SKM-1 treated with dmso at 0.1 percent for 144 hours (cell line): ENCODE measurements at regions not wholly inside any gene's neighbourhood (a gene's known extent, or its start where the extent isn't known, plus 50 kb on each side); places are given as distances from the start of the nearest gene placed in this dataset.
"Not testable (repeated sequence)": the region's sequence is repeated elsewhere in the genome, so short reads cannot be mapped to it uniquely, and the experiment has no call there.

Experiments
- DNase-seq: peaks from one replicate; lab custom pipeline; 2025; ENCODE audit not compliant: unreplicated experiment; lab: John Stamatoyannopoulos, UW

- no peak for DNase-seq
Measured at GRCh38 chr2:65583061-65583460, 150.7 kb upstream of the SPRED2 start.

- DNase-seq, result no peak
Measured at GRCh38 chr2:65582364-65582763, 150.0 kb upstream of the SPRED2 start.

DNA sequence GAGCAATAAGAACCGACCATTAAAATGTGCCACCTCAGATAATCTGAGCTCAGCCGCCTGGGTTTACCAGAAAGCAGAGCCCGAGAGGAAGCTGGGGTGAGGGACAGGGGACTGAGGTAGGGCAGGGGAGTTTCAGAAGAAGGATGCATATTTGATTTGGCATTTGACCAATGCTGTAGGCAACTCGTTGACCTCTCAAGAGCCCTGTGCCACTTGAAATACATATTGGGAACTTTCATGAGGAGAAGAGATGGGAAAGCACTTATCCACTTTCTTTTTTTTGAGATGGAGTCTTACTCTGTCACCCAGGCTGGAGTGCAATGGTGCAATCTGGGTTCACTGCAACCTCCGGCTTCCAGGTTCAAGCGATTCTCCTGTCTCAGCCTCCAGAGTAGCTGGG, 148.4 kb upstream of the SPRED2 start:
- no peak for DNase-seq

- DNase-seq, result no peak
Measured at GRCh38 chr2:65579506-65580235, 147.3 kb upstream of the SPRED2 start.

DNA sequence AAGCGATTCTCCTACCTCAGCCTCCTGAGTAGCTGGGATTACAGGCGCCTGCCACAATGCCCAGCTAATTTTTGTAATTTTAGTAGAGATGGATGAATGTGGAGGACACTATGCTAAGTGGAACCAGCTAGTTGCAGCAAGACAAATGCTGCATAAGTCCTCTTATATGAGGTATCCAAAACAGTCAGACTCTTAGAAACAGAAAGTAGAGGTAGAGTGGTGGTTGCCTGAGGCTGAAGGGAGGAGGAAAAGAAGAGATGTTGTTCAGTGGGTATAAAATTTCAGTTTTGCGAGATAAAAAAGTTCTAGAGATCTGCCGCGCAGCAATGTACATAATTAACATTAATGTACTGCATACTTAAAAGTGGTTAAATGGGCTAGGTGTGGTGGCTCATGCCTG, 145.3 kb upstream of the SPRED2 start:
- DNase-seq, result no peak

- DNase-seq, result no peak
Measured at GRCh38 chr2:65576861-65577601, 144.6 kb upstream of the SPRED2 start.

DNA sequence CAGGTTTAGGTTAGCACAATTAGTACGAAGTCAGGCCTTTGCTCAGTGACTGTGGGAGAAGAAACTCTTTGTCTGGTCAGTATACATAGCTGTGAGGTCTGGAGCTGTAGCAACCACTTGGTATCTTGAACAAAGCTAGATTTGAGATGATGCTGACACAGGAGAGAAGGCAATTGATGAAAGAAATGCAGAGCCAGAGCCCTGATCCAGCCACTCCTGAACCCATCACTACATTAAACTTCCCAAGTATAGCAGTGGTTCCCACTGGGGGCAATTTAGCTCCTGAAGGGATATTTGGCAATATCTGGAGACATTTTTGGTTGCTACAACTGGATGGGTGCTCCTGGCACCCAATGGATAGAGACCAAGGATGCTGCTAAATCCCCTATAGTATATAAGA, 143.9 kb upstream of the SPRED2 start:
- no peak for DNase-seq

DNA sequence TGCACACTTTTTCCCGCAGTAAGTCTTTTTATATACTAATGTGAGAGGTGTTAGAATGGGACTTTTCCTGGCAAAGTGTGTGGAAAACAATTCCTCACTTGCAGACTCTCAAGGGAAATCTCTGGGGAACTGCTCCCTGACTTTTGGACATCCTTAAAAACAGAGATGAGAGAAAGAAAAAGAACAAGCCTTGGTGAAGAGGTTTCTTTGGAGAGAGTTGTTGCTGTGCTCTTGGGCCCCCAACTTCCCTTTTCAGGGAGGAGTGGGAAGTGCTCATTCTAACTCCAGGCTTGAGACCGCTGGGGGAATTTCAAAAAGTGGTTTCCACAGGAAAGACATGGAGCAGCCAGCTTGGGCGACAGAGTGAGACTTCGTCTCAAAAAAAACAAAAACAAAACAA, 142.6 kb upstream of the SPRED2 start:
- DNase-seq, result no peak

GRCh38 chr2:65568656-65569440, 136.4 kb upstream of the SPRED2 start:
- not testable (repeated sequence) for DNase-seq

- DNase-seq, result no peak
Measured at GRCh38 chr2:65566617-65567016, 134.2 kb upstream of the SPRED2 start.

GRCh38 chr2:65565681-65566080, 133.3 kb upstream of the SPRED2 start:
- DNase-seq, result no peak

DNA sequence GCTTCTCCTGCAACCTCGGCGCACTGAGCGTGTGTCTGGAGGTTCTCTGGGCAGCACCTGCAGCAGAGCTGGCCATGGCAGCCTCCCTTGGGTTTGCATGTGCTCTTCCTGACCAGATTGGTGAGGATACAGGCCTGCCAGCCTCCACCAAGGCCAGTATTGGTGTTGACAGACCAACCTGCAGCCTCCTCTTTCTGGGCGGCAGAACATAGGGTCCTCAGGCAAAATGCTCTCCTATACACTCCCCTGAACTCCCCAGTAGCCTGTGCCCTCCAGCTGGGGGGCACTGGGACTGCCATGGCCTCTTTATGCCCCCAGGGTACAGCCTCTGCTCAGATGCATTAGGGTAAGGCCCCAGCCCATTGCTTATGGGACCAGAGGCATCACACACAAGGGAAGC, 131.9 kb upstream of the SPRED2 start:
- DNase-seq, result no peak

GRCh38 chr2:65562890-65563289, 130.5 kb upstream of the SPRED2 start:
- no peak for DNase-seq

DNA sequence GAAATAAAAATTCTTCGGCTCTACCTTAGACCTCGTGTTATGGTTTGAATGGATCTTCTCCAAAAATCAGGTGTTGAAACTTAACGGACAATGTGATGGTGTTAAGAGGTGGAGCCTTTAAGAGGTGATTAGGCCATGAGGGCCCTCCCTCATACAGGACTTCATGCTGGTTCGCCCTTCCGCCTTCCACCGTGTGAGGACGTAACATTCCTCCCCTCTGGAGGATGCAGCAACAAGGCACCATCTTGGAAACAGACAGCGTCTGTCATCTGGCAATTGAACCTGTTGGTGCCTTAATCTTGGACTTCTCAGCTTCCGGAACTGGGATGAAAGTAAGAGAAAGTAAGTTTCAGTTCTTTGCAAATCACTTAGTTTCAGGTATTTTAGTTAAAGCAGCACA, 126.3 kb upstream of the SPRED2 start:
- DNase-seq, result no peak

DNA sequence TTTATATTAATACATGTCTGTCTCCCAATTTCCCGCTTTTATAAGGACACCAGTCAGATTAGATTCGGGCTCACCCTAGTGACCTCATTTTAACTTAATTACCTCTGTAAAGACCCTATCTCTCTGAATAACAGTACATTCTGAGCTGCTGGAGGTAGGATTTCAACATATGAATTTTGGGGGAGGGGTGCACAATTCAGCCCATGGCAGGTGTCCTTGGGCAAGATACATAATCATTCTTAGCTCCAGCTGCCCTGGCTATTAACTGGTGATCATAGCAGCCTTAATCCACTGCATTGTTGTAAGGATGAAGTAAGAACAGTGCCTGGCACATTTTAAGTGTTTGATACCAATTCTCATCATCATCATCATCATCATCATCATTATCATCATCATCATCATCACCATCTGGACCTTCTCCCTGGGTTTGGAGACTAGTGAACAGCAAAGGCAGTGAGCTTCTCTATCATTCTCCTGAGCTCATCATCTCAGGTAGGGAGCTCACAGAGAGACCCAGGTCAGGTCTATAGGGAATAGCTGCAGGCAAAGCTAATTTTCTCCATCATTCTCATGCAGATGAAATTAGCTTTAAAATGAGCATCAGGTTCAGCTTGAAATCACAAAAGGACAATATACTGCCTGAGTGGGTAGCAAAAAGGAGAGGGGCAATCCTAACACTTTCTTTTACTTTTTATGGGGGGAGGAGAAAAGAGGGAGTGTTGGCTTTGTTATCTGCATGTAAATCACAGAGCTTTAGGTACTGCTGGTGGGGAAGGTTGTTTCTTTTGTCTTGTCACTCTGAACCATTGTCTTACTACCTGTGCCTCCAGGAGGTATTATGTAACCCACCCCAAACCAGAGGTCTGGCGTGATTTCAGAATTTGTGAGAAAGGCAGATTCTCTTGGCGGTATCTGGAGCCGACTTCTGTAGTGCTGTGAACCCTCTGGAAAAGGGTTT, 125.5 kb upstream of the SPRED2 start:
- no peak for DNase-seq

DNA sequence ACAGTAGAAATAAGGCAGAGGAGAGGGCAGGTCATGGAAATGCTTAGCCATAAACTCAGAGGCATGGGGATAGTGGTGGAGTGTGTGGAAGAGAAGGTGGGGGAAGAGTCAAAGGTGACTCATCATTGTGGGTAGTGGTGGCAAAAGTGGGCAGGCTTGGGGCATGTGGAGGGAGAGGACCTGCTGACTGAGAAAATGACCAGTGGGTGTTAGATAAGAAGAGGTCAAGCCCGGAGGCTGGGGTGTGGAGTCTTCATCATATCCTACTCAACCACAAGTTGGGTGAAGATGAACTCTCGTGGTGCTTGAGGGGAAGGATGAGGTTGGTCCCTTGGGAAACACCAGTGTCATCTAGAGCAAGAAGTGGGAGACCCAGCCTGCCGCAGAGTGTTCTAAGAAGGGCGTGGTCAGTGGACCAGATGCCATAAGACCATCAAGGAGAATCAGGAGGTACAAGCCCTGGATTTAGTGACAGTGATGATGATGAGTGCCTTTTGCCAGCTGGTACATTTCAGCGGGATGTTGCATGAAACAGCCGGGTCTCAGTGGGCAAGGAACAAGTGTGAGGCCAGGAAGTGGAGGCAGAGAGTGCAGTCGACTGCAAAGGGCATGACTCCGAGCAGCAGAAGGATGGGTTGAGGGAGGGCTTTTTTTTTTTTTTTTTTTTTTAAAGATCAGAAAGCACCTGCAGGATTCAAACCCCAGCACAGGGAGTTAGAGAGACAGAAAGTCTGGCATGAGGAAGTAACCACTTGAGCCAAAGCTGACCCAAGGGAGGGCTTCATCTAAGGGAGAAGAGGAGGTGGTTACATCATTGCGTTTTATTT, 122.6 kb upstream of the SPRED2 start:
- no peak for DNase-seq

- DNase-seq, result no peak
Measured at GRCh38 chr2:65553504-65554074, 121.2 kb upstream of the SPRED2 start.

GRCh38 chr2:65551528-65551927, 119.1 kb upstream of the SPRED2 start:
- DNase-seq, result no peak

DNA sequence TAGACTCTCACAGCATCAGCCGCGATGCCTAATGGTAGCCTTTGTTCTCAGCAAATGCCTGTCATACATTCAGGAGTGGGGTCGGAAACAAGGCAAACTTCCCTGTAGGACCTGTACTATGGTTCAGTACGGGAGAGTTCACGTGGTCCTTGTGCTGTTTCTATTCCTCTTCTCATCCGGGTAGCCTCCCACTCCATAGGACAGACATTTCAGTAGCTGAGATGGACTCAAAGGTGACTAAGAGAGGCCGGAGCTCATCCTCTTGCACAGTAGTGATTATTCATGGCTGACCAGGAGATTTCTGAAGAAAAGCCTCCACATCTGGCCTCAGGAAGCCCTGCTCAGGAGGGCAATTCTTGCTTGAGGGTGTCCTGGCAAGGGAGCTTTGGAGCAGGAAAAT, 117.8 kb upstream of the SPRED2 start:
- DNase-seq, result no peak

DNA sequence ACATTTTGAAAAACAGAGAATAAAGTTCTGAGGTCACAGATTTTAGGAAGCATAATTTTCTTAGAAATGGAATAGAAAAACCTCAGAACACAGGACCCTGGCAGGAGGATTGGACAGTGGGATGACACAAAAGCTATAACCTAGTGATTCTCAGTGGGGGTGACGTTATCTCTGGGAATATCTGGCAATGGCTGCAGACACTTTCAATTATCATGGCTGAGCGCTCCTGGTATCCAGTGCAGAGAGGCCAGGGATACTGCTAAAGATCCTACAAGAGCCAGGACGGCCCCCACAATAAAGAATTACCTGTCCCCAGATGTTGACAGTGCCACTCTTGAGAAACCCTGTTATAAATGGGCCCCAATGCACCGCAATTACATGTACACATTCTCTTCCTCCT, 117.2 kb upstream of the SPRED2 start:
- DNase-seq, result no peak
